Spleen (tissue), 11 donors: ENCODE measurements at regions not wholly inside any gene's neighbourhood (a gene's known extent, or its start where the extent isn't known, plus 50 kb on each side); places are given as distances from the start of the nearest gene placed in this dataset.

Experiments
- DNase-seq: peaks from one replicate; pipeline ENCODE4 v3.0.0-alpha.2; 2020
- H3K27ac ChIP-seq, 8 donors: fragments of 200-600 bp; sonication (generic) in 7 of 8; 1 replicate in 4 of 8; 2 replicates in 4 of 8; pipeline versions ENCODE4 v1.5.0 to v1.8.0; 2016 to 2021; ENCODE audit warnings: inconsistent platforms in 4 of 8, mild to moderate bottlenecking in 4 of 8, moderate library complexity in 1 of 8
- H3K27me3 ChIP-seq, 7 donors: fragments of 200-600 bp; sonication (generic) in 6 of 7; replicated peaks in 1 of 7; 1 replicate in 4 of 7; 2 replicates in 3 of 7; pipeline versions ENCODE4 v1.5.0 to v1.8.0; 2016 to 2021; ENCODE audit warnings: inconsistent platforms in 3 of 7, mild to moderate bottlenecking in 1 of 7
- H3K36me3 ChIP-seq, 6 donors: fragments of 200-600 bp; sonication (generic) in 5 of 6; 1 replicate in 4 of 6; 2 replicates in 2 of 6; pipeline versions ENCODE4 v1.5.0 to v1.8.0; 2016 to 2021; ENCODE audit warnings: inconsistent platforms in 2 of 6
- H3K4me1 ChIP-seq, 6 donors: fragments of 200-600 bp; sonication (generic) in 5 of 6; 1 replicate in 3 of 6; 2 replicates in 3 of 6; pipeline versions ENCODE4 v1.5.0 to v1.8.0; 2016 to 2021; ENCODE audit warnings: inconsistent platforms in 3 of 6
- H3K4me3 ChIP-seq, 8 donors: fragments of 200-600 bp; sonication (generic) in 7 of 8; 1 replicate in 4 of 8; 2 replicates in 4 of 8; pipeline versions ENCODE4 v1.5.0 to v1.8.0; 2016 to 2021; ENCODE audit warnings: inconsistent platforms in 4 of 8, mild to moderate bottlenecking in 4 of 8, moderate library complexity in 2 of 8
- H3K9me3 ChIP-seq, 8 donors: fragments of 200-600 bp; sonication (generic) in 7 of 8; 1 replicate in 4 of 8; 2 replicates in 4 of 8; pipeline versions ENCODE4 v1.5.0 to v1.8.0; 2016 to 2021; ENCODE audit warnings: inconsistent platforms in 4 of 8
- POLR2A ChIP-seq, 3 donors: fragments of 450-650 bp; IDR thresholded peaks; one replicate each; pipeline ENCODE4 v1.5.1; 2017; ENCODE audit warnings: antibody characterized with exemption in 3 of 3, mild to moderate bottlenecking in 1 of 3
- POLR2AphosphoS5 ChIP-seq, 3 donors: sonication (generic); formaldehyde crosslinking; IDR thresholded peaks; one replicate each; pipeline ENCODE4 v1.5.1; 2017; ENCODE audit warnings: antibody characterized with exemption in 3 of 3
- WGBS, 5 donors: extraction: QIAGEN DNeasy Blood & Tissue Kit in 3 of 5; methylation state at CpG; one replicate each; pipeline versions ENCODE4 v1.1.5 to v1.1.7; 2013 to 2018; 5-methylcytosine and 5-hydroxymethylcytosine counted together
- intact Hi-C: fragments of 100-400 bp; cut with DNase I; formaldehyde crosslinking; loops from one replicate; pipeline ENCODE4 v1.15.0; 2023; ENCODE audit warnings: low total_unique reads
- TF ChIP-seq, protein P1 (sequence below), 11 experiments: fragments of 200-600 bp in 7 of 11; fragments of 450-650 bp in 4 of 11; sonication (generic) in 4 of 11; IDR thresholded peaks in 8 of 11; conservative IDR thresholded peaks in 3 of 11; 1 replicate in 7 of 11; 2 replicates in 4 of 11; pipeline versions ENCODE4 v1.4.0 to v1.8.0; 2016 to 2021; ENCODE audit warnings: antibody characterized with exemption in 11 of 11, inconsistent platforms in 4 of 11, mild to moderate bottlenecking in 1 of 11
- donor health status: healthy with polysubstance abuse.
- donor health status: DM: no; HTN: no; CAD: no; lungs with moderate emphysema.
- donor health status: DM: no; HTN: no; CAD: no.
- donor health status: Bipolar disorder and iron deficiency.
- donor health status: healthy.
- donor health status: DM: no; HTN: no; CAD: no.
- donor health status: DM: yes; HTN: yes; CAD: no.

DNA sequence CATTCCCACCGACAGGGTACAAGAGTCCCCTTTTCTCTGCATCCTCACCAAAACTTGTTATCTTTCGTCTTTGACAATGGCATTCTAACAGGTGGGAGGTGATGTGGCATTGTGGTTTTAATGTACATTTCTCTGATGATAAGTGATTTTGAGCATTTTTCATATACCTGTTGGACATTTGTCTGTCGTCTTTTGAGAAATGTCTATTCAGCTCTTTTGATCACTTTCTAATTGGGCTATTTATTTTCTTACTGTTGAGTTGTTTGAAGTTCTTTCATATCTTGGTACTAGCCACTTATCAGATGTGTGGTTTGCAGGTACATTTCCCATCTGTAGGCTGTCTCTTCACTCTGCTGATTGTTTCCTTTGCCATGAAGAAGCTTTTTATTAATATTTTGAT is 219.0 kb upstream of the SOX1 start:
- DNase-seq = no peak
- no peaks in the 10 kb centered on the region for H3K36me3 ChIP-seq
- peaks cover 0 to 19% (median 7%) of the 10 kb centered on the region in 6 donors for H3K4me1 ChIP-seq

DNA sequence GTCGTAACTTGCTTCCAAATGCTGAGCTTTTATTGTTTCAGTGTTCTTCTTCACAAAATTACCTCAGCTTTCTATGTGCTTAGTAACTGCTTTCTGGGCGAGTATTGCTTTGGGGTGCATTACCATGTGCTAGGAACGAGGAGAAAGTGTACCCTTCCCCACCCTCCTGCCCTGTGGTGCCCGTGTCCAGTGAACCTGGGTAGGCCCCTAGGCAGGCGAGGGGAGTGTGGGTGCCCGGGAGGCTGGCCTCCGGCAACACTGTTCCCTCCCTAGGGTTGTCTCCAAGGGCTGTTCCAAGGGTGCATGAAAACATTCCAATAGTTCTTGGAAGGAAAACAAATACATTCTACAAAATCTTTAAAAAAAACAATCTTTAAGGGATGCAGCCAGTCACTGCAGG is 216.5 kb upstream of the SOX1 start:
- Histone ChIP-seq H3K9me3 (no peaks in the 10 kb centered on the region), H3K4me1 (peaks cover 0 to 16% (median 5%) of the 10 kb centered on the region in 6 donors), H3K36me3 (no peaks in the 10 kb centered on the region), H3K27ac (no peak overlapping the region), H3K4me3 (no peak overlapping the region), H3K27me3 (peaks cover 0 to 43% (median 0%) of the 10 kb centered on the region in 7 donors)
- DNase-seq = no peak
- TF ChIP-seq POLR2AphosphoS5 (IDR thresholded peaks at IDR 0.05) (no peak), POLR2A (IDR thresholded peaks at IDR 0.05) (no peak)
- TF ChIP-seq, protein P1, sequence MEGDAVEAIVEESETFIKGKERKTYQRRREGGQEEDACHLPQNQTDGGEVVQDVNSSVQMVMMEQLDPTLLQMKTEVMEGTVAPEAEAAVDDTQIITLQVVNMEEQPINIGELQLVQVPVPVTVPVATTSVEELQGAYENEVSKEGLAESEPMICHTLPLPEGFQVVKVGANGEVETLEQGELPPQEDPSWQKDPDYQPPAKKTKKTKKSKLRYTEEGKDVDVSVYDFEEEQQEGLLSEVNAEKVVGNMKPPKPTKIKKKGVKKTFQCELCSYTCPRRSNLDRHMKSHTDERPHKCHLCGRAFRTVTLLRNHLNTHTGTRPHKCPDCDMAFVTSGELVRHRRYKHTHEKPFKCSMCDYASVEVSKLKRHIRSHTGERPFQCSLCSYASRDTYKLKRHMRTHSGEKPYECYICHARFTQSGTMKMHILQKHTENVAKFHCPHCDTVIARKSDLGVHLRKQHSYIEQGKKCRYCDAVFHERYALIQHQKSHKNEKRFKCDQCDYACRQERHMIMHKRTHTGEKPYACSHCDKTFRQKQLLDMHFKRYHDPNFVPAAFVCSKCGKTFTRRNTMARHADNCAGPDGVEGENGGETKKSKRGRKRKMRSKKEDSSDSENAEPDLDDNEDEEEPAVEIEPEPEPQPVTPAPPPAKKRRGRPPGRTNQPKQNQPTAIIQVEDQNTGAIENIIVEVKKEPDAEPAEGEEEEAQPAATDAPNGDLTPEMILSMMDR (IDR thresholded peaks at IDR 0.05 in 8 of 11, conservative IDR thresholded peaks at IDR 0.05 in 3 of 11) = no peak
- 69 to 86% (median 78%) methylated on average over 7 of the region's 7 CpGs for WGBS, 5 donors
- intact Hi-C loops = no loop called here

More for the DNA sequence above, 219.0 kb upstream of the SOX1 start:
- no peak overlapping the region for H3K4me3 ChIP-seq
- H3K27ac ChIP-seq = no peak overlapping the region
- 86 to 96% (median 91%) methylated on average over 3 of the region's 3 CpGs for WGBS, 5 donors
- intact Hi-C loops = no loop called here
- peaks cover 0 to 50% (median 0%) of the 10 kb centered on the region in 7 donors for H3K27me3 ChIP-seq
- H3K9me3 ChIP-seq = peaks cover 0 to 15% (median 0%) of the 10 kb centered on the region in 8 donors
- TF ChIP-seq POLR2A (IDR thresholded peaks at IDR 0.05) = no peak
- TF ChIP-seq, protein P1 (IDR thresholded peaks at IDR 0.05 in 8 of 11, conservative IDR thresholded peaks at IDR 0.05 in 3 of 11) = no peak
- no peak for TF ChIP-seq POLR2AphosphoS5 (IDR thresholded peaks at IDR 0.05)

DNA sequence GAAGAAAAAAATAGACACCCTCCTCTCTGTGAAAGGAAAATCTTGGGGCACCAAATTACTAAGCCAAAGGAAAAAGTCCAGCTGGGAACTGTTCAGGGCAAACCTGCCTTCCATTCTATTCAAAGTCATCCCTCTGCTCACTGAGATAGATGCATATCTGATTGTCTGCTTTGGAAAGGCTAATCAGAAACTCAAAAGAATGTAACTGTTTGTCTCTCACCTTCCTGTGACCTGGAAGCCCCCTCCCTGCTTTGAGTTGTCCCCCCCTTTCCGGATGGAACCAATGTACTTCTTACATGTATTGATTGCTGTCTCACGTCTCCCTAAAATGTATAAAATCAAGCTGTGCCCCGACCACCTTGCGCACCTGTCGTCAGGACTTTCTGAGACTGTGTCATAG is 216.0 kb upstream of the SOX1 start:
- TF ChIP-seq, protein P1 (IDR thresholded peaks at IDR 0.05 in 8 of 11, conservative IDR thresholded peaks at IDR 0.05 in 3 of 11) = no peak
- TF ChIP-seq POLR2A (IDR thresholded peaks at IDR 0.05) = no peak
- TF ChIP-seq POLR2AphosphoS5 (IDR thresholded peaks at IDR 0.05) = no peak
- Histone ChIP-seq H3K4me3 (no peak overlapping the region), H3K9me3 (no peaks in the 10 kb centered on the region), H3K4me1 (peaks cover 0 to 11% (median 3%) of the 10 kb centered on the region in 6 donors), H3K36me3 (no peaks in the 10 kb centered on the region), H3K27ac (no peak overlapping the region), H3K27me3 (peaks cover 0 to 38% (median 0%) of the 10 kb centered on the region in 7 donors)
- intact Hi-C loops = no loop called here
- 66 to 76% (median 66%) methylated on average over 5 of the region's 5 CpGs for WGBS, 5 donors
- no peak for DNase-seq

DNA sequence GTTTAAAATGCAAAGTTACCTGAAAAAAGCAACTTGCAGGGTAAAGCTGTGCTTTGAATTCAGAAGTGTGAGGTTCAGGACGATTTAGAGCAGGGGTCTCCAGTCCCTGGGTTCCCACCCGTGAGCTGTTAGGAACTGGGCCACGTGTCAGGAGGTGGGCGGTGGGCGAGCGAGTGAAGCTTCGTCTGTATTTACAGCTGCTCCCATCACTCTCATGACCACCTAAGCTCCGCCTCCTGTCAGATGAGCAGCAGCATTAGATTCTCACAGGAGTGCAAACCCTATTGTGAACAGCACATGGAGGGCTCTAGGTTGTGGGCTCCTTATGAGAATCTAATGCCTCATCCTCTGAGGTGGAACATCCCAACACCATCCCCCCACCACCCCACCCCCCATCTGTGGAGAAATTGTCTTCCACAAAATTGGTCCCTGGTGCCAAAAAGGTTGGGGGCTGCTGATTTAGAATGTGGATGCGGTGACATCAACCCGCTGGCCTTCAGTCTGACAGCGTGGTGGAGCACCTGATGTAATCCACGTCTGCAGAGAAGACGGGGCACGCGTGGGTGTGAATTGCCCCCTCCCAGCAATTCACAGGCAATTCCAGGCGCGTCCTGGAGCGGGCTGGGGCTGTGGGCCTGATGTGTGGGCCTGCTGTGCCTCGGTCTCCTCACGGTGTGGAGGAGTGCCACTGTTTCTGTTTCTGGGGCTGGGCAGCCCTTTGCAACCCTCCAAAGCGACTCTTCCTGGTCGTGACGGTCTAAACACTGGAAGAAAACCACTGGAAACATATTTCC is 214.0 kb upstream of the SOX1 start:
- intact Hi-C loops = no loop called here
- TF ChIP-seq POLR2A (IDR thresholded peaks at IDR 0.05) (no peak), POLR2AphosphoS5 (IDR thresholded peaks at IDR 0.05) (no peak)
- TF ChIP-seq, protein P1 (IDR thresholded peaks at IDR 0.05 in 8 of 11, conservative IDR thresholded peaks at IDR 0.05 in 3 of 11) = no peak
- Histone ChIP-seq H3K4me1 (no peaks in the 10 kb centered on the region), H3K36me3 (no peaks in the 10 kb centered on the region), H3K4me3 (no peak overlapping the region), H3K9me3 (peaks cover 0 to 6% (median 0%) of the 10 kb centered on the region in 8 donors), H3K27ac (no peak overlapping the region), H3K27me3 (peaks cover 0 to 20% (median 0%) of the 10 kb centered on the region in 7 donors)
- no peak for DNase-seq
- 53 to 70% (median 66%) methylated on average over 13 to 23 of the region's 23 CpGs for WGBS, 5 donors
